GM12878 (cell line): ENCODE measurements at regions not wholly inside any gene's neighbourhood (a gene's known extent, or its start where the extent isn't known, plus 50 kb on each side); places are given as distances from the start of the nearest gene placed in this dataset.

Source experiments
- ATAC-seq: fragments of 200-7000 bp; cut with Tn5 transposase; 3 replicates; pipeline ENCODE4 v1.9.1; 2020; ENCODE audit warnings: mild to moderate bottlenecking, moderate library complexity
- BruUV-seq: library from RNA; stranded (reverse); fragments of 400-500 nt; replicated peaks from 2 replicates; lab custom pipeline; 2021; lab: Mats Ljungman, UMichigan
- CTCF ChIA-PET: fragments of 300-600 bp; sonication (Branson Sonifier 250); formaldehyde crosslinking; extraction: SDS; loops from one replicate; lab custom pipeline; 2021; ENCODE audit warnings: inconsistent platforms; lab: Yijun Ruan, JAX
- POLR2A ChIA-PET: fragments of 350-600 bp; formaldehyde crosslinking; extraction: SDS; loops from one replicate; lab custom pipeline; 2021; ENCODE audit warnings: inconsistent platforms; lab: Charles Lee
- RAD21 ChIA-PET: fragments of 300-600 bp; sonication (Branson Sonifier 250); formaldehyde crosslinking; loops from one replicate; lab custom pipeline; 2023; ENCODE audit warnings: antibody characterized with exemption; ENCODE audit not compliant: unreplicated experiment; lab: Charles Lee
- SMC1A ChIA-PET: fragments of 300-600 bp; sonication (Branson Sonifier 250); formaldehyde crosslinking; loops from one replicate; lab custom pipeline; 2023; ENCODE audit not compliant: unreplicated experiment, uncharacterized antibody; lab: Charles Lee
- DNase-seq: peaks from one replicate; pipeline ENCODE4 v3.0.0-alpha.2; 2011; ENCODE audit warnings: low read depth, low spot score
- FAIRE-seq: peaks from 3 replicates; lab custom pipeline; 2011; peaks lifted over from hg19 to GRCh38; lab: Jason Lieb, UNC
- H2AFZ ChIP-seq: 2 replicates; pipeline ENCODE4 v1.6.0; 2011; ENCODE audit warnings: low read depth, low read length, control low read depth; ENCODE audit not compliant: control insufficient read depth
- H3K27ac ChIP-seq: 2 replicates; pipeline ENCODE4 v1.5.1; 2011; ENCODE audit warnings: control low read depth; ENCODE audit not compliant: control insufficient read depth, insufficient read depth
- H3K27me3 ChIP-seq, 2 experiments: replicated peaks in 1 of 2; 2 replicates each; pipeline versions ENCODE4 v1.6.0 to v1.6.1; 2011; ENCODE audit warnings: low read length in 1 of 2; ENCODE audit not compliant: control insufficient read depth in 2 of 2, insufficient read depth in 2 of 2
- H3K36me3 ChIP-seq, 2 experiments: 2 replicates each; pipeline ENCODE4 v1.5.1; 2011; ENCODE audit warnings: low read length in 1 of 2; ENCODE audit not compliant: control insufficient read depth in 2 of 2, insufficient read depth in 2 of 2
- H3K4me1 ChIP-seq: 2 replicates; pipeline ENCODE4 v1.6.1; 2011; ENCODE audit warnings: mild to moderate bottlenecking, low read length, moderate library complexity, mixed read lengths; ENCODE audit not compliant: control insufficient read depth, insufficient read depth
- H3K4me2 ChIP-seq: 2 replicates; pipeline ENCODE4 v1.6.0; 2011; ENCODE audit warnings: control low read depth; ENCODE audit not compliant: control insufficient read depth, insufficient read depth
- H3K4me3 ChIP-seq: fragments of 200-600 bp; sonication (generic); 2 replicates; pipeline ENCODE4 v1.5.1; 2016
- H3K79me2 ChIP-seq: 2 replicates; pipeline ENCODE4 v1.6.0; 2011; ENCODE audit warnings: low read length; ENCODE audit not compliant: control insufficient read depth, insufficient read depth
- H3K9ac ChIP-seq: 2 replicates; pipeline ENCODE4 v1.8.0; 2011; ENCODE audit warnings: low read length, control low read depth, mixed read lengths; ENCODE audit not compliant: control insufficient read depth, insufficient read depth
- H3K9me3 ChIP-seq: replicated peaks from 3 replicates; pipeline ENCODE4 v1.5.1; 2011; ENCODE audit warnings: mild to moderate bottlenecking, low read length; ENCODE audit not compliant: control insufficient read depth, insufficient read depth
- H4K20me1 ChIP-seq: 2 replicates; pipeline ENCODE4 v1.6.0; 2011; ENCODE audit not compliant: control insufficient read depth, insufficient read depth
- CREB1 ChIP-seq: IDR thresholded peaks from 2 replicates; pipeline ENCODE4 v1.6.1; 2012; ENCODE audit warnings: low read depth, mild to moderate bottlenecking, inconsistent platforms
- HSF1 ChIP-seq: fragments of 150-350 bp; IDR thresholded peaks from 2 replicates; pipeline ENCODE4 v1.6.1; 2014; ENCODE audit warnings: mild to moderate bottlenecking, low read depth, low read length
- IRF4 ChIP-seq: IDR thresholded peaks from 2 replicates; pipeline ENCODE4 v1.6.1; 2011; ENCODE audit warnings: low read depth, low read length
- KAT2A ChIP-seq: conservative IDR thresholded peaks from 2 replicates; pipeline ENCODE4 v1.6.1; 2011; ENCODE audit warnings: low read depth, low read length; ENCODE audit not compliant: control insufficient read depth
- MAX ChIP-seq: IDR thresholded peaks from 2 replicates; pipeline ENCODE4 v1.6.1; 2012; ENCODE audit warnings: low read depth, low read length, improper control_type of control experiment
- RBBP5 ChIP-seq: fragments of 200-600 bp; sonication (generic); conservative IDR thresholded peaks from 2 replicates; pipeline ENCODE4 v1.6.1; 2016
- RFX5 ChIP-seq: IDR thresholded peaks from 2 replicates; pipeline ENCODE4 v1.6.1; 2011; ENCODE audit warnings: low read depth, low read length, improper control_type of control experiment
- SIX5 ChIP-seq: IDR thresholded peaks from 2 replicates; pipeline ENCODE4 v1.6.1; 2011; ENCODE audit warnings: mild to moderate bottlenecking, low read depth, low read length, moderate library complexity; ENCODE audit not compliant: severe bottlenecking
- SMAD1 ChIP-seq: fragments of 450-650 bp; IDR thresholded peaks from 2 replicates; pipeline ENCODE4 v1.6.1; 2018; ENCODE audit warnings: mild to moderate bottlenecking, low read depth; ENCODE audit not compliant: partially characterized antibody
- TCF7 ChIP-seq: IDR thresholded peaks from 2 replicates; pipeline ENCODE4 v1.6.1; 2014; ENCODE audit warnings: antibody characterized with exemption, borderline replicate concordance
- WGBS: methylation state at CpG from one replicate; pipeline ENCODE4 v1.1.6; 2016; ENCODE audit warnings: low lambda C conversion rate; ENCODE audit not compliant: insufficient replicate concordance, insufficient coverage; ENCODE audit errors: missing lambda C conversion rate; 5-methylcytosine and 5-hydroxymethylcytosine counted together
- in situ Hi-C: fragments of 300-500 bp; cut with MboI; formaldehyde crosslinking; loops from 9 replicates; pipeline ENCODE4 v1.14.3; 2018; ENCODE audit warnings: mixed read lengths
- intact Hi-C: fragments of 100-400 bp; cut with micrococcal nuclease; formaldehyde crosslinking; loops from one replicate; pipeline ENCODE4 v1.14.2; 2022; ENCODE audit not compliant: unreplicated experiment

- FAIRE-seq (no peak), DNase-seq (no peak), ATAC-seq (no peak)
- no peaks in the 10 kb centered on the region for H3K9me3 ChIP-seq
- H3K4me2 ChIP-seq, result no peak overlapping the region
- BruUV-seq, result no TSS peak
- peaks cover 2% of the 10 kb centered on the region; the same call in 1 of the 2 replicates for H4K20me1 ChIP-seq
- SMC1A ChIA-PET, result no interaction called here
- WGBS, result 31% methylated on average over 11 of the region's 11 CpGs
- H3K4me3 ChIP-seq, result no peak overlapping the region
- no peak overlapping the region for H3K9ac ChIP-seq
- CTCF ChIA-PET, result no interaction called here
- intact Hi-C loops, result no loop called here
- in situ Hi-C loops, result no loop called here
- H3K27me3 ChIP-seq, result peaks cover 0 to 1% of the 10 kb centered on the region in 2 experiments; a peak in 2 of 4 replicates
- no peaks in the 10 kb centered on the region for H3K4me1 ChIP-seq
- H3K79me2 ChIP-seq, result no peaks in the 10 kb centered on the region
- H3K36me3 ChIP-seq, result no peaks in the 10 kb centered on the region
- RAD21 ChIA-PET, result no interaction called here
- no peak overlapping the region for H2AFZ ChIP-seq
- TF ChIP-seq IRF4 (no peak), TCF7 (no peak), RBBP5 (no peak), SMAD1 (no peak), RFX5 (no peak), KAT2A (no peak), SIX5 (no peak), CREB1 (no peak), HSF1 (no peak), MAX (no peak)
- H3K27ac ChIP-seq, result no peak overlapping the region
- POLR2A ChIA-PET, result no interaction called here
These were observed 164.9 kb upstream of the RAB4A start for GRCh38 chr1:229105822-229106525.
